WTC11 (cell line): ENCODE measurements at regions not wholly inside any gene's neighbourhood (a gene's known extent, or its start where the extent isn't known, plus 50 kb on each side); places are given as distances from the start of the nearest gene placed in this dataset.

Experiments
- ATF1 ChIP-seq: sonication (generic); formaldehyde crosslinking; IDR thresholded peaks from 2 replicates; pipeline ENCODE4 v1.8.1; 2023; ENCODE audit warnings: mild to moderate bottlenecking, moderate library complexity, missing genetic modification reagents
- CTCF ChIP-seq: fragments of 200-600 bp; IDR thresholded peaks from 2 replicates; pipeline ENCODE4 v1.8.0; 2022; ENCODE audit warnings: antibody characterized with exemption
- JUN ChIP-seq: sonication (generic); formaldehyde crosslinking; IDR thresholded peaks from 2 replicates; pipeline ENCODE4 v1.8.0; 2023; ENCODE audit warnings: mild to moderate bottlenecking, missing genetic modification reagents
- ZNF423 ChIP-seq: fragments of 250-450 bp; sonication (Bioruptor Pico); IDR thresholded peaks from 2 replicates; pipeline ENCODE4 v2.1.2; 2022; ENCODE audit warnings: mild to moderate bottlenecking, moderate library complexity

- TF ChIP-seq JUN (no peak), CTCF (no peak), ATF1 (CRISPR knock-in tag) (no peak), ZNF423 (CRISPR knock-in tag) (no peak)
Observed at GRCh38 chr6:166855416-166855815, 100.9 kb downstream of the RNASET2 start.
